GM10248 (cell line): ENCODE measurements at regions not wholly inside any gene's neighbourhood (a gene's known extent, or its start where the extent isn't known, plus 50 kb on each side); places are given as distances from the start of the nearest gene placed in this dataset.
"Not testable (repeated sequence)": the region's sequence is repeated elsewhere in the genome, so short reads cannot be mapped to it uniquely, and the experiment has no call there.

ENCODE experiments used
- CTCF ChIA-PET: fragments of 300-600 bp; sonication (Branson Sonifier 250); formaldehyde crosslinking; extraction: SDS; loops from one replicate; lab custom pipeline; 2021; ENCODE audit warnings: antibody characterized with exemption; lab: Yijun Ruan, JAX
- POLR2A ChIA-PET: fragments of 350-650 bp; sonication (Branson Sonifier 250); formaldehyde crosslinking; extraction: SDS; loops from one replicate; lab custom pipeline; 2020; ENCODE audit warnings: antibody characterized with exemption; lab: Yijun Ruan, JAX
- DNase-seq: peaks from one replicate; pipeline ENCODE4 v3.0.0; 2012; ENCODE audit errors: extremely low spot score
- CTCF ChIP-seq: IDR thresholded peaks from 2 replicates; pipeline ENCODE4 v1.5.1; 2012; ENCODE audit warnings: mild to moderate bottlenecking, low read depth; ENCODE audit errors: extremely low read depth, missing control alignments, control extremely low read depth

- ChIA-PET POLR2A (no interaction called here), CTCF (no interaction called here)
- TF ChIP-seq CTCF: no peak
- DNase-seq: no peak
Observed at GRCh38 chr6:23841116-23841515, 284.9 kb upstream of the NRSN1 start.

DNA sequence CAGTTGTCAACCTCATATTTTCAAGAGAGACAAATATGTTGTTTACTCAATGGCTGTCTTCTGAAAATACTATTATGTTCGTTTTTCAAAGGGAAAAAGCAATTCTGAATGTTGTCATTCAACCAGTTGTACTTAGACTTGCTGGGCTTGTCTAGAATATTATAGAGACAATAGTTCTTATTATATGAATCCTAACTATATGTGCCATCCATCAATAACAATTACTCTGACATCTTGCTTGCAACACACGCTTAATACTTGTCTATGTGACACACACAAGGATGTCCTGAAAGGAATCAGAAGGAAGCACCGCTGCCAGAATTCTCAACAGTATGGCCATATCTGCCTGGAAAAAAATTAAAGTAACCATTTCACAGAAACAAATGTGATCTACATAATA lies 283.3 kb upstream of the NRSN1 start:
- ChIA-PET CTCF (no interaction called here), POLR2A (no interaction called here)
- no peak for DNase-seq
- TF ChIP-seq CTCF: no peak

GRCh38 chr6:23851522-23851921 lies 274.5 kb upstream of the NRSN1 start:
- no peak for TF ChIP-seq CTCF
- no peak for DNase-seq
- ChIA-PET CTCF (interaction anchor here (1.2 kb wide), 1 partner anchor 13 kb away, joined by 3 read pairs; no protein-coding TSS in a partner anchor), POLR2A (no interaction called here)

GRCh38 chr6:23853566-23854133 lies 272.4 kb upstream of the NRSN1 start:
- DNase-seq, POLR2A ChIA-PET, CTCF ChIA-PET: not testable (repeated sequence)

- POLR2A ChIA-PET, DNase-seq, CTCF ChIA-PET: not testable (repeated sequence)
Observed at GRCh38 chr6:23854154-23854553, 271.9 kb upstream of the NRSN1 start.

DNA sequence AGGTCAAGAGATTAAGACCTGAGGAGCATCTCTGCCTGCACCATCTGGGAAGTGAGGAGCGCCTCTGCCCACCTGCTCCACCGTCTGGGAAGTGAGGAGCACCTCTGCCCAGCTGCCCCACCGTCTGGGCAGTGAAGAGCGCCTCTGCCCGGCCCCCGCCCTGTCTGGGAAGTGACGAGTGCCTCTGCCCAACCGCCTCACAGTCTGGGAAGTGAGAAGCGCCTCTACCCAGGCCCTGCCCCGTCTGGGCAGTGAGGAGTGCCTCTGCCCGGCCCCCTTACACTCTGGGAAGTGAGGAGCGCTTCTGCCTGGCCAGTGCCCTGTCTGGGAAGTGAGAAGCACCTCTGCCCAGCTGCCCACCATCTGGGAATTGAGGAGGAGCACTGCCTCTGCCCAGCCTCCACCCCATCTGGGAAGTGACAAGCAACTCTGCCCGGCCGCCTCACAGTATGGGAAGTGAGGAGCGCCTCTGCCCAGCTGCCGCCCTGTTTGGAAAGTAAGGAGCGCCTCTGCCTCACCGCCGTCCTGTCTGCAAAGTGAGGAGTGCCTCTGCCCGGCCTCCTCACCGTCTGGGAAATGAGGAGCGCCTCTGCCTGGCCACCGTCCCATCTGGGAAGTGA lies 270.4 kb upstream of the NRSN1 start:
- no peak for TF ChIP-seq CTCF
- ChIA-PET CTCF (no interaction called here), POLR2A (no interaction called here)
- DNase-seq: no peak

DNA sequence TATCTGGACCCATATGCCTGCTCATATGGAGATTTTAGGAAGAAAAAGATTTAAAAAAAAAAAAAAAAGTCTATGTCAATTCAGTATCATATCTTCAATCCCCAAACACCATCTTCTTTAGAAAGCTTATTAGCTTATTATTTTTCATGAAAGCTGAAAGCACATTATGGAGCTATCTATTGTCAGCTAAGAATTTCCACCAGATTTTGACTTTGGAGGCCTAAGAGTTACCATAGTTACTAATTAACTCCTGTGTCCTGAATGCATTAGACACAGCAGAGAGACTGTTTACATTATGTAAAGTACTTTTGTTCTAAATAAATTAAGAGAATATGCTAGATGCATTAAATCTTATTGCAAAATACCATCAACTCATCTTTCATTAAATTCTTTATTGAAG lies 255.5 kb upstream of the NRSN1 start:
- ChIA-PET POLR2A (no interaction called here), CTCF (no interaction called here)
- no peak for DNase-seq
- TF ChIP-seq CTCF: no peak

DNA sequence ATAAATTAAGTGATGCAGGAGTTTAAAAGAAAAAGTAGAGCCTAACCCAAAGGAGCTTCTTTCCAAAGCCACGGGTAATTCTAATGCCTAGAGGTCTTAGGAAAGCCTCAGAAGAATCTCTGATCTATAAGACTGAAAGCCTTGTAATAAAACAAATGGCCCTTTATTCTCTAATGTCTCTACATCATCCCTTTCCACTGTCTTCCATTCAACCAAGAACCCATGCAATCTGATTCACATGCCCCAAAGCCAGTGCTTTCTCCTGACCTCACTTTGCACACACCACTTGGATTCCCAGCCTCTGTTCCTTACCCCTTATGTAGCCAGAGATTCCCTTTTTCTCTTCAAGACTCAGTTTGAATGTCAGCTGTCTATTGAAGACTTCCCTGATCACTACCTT lies 252.9 kb upstream of the NRSN1 start:
- ChIA-PET POLR2A (no interaction called here), CTCF (no interaction called here)
- no peak for TF ChIP-seq CTCF
- DNase-seq: no peak
